ENCODE measurements at regions not wholly inside any gene's neighbourhood (a gene's known extent, or its start where the extent isn't known, plus 50 kb on each side); places are given as distances from the start of the nearest gene placed in this dataset.
A peak's percentile ranks its signal among the peaks of the same experiment; 100 is the strongest.

- no peak for ATAC-seq (ENCODE audit: insufficient read depth, low FRiP score)
- no peak for TF ChIP-seq CTCF (IDR thresholded peaks at IDR 0.05; ENCODE audit: control extremely low read depth, extremely low read depth)
- 54 to 69% methylated on average over 8 of the region's 8 CpGs for WGBS, 2 donors
- H3K4me3 ChIP-seq = no peak overlapping the region
- no peaks in the 10 kb centered on the region for H3K27me3 ChIP-seq (ENCODE audit: control insufficient read depth in 3 of 3, insufficient read depth in 3 of 3, low read length in 2 of 3)
- no peaks in the 10 kb centered on the region for H3K4me1 ChIP-seq (ENCODE audit: control insufficient read depth in 5 of 5, insufficient read depth in 5 of 5, low read length in 5 of 5)
- H3K9ac ChIP-seq (ENCODE audit: insufficient read depth in 1 of 2, low read length in 2 of 2) = no peak overlapping the region
- H3K27ac ChIP-seq (ENCODE audit: low read depth in 1 of 2, low read length in 1 of 2) = no peak overlapping the region
- peaks cover 0 to 3% (median 0%) of the 10 kb centered on the region in 4 donors for H3K9me3 ChIP-seq (ENCODE audit: control insufficient read depth in 4 of 4, insufficient read depth in 3 of 4, low read length in 3 of 4)
- peak in 2 of 3 donors; percentile 19 to 27 for DNase-seq
- H3K36me3 ChIP-seq (ENCODE audit: control insufficient read depth in 4 of 4, insufficient read depth in 4 of 4, low read length in 4 of 4) = no peaks in the 10 kb centered on the region
These were observed 129.1 kb downstream of the SEPTIN14 start for GRCh38 chr7:55733241-55734140.

- H3K27ac ChIP-seq (ENCODE audit: low read depth in 1 of 2, low read length in 1 of 2) = no peak overlapping the region
- no peak overlapping the region for H3K4me3 ChIP-seq
- no peak overlapping the region for H3K9ac ChIP-seq (ENCODE audit: insufficient read depth in 1 of 2, low read length in 2 of 2)
- H3K9me3 ChIP-seq (ENCODE audit: control insufficient read depth in 4 of 4, insufficient read depth in 3 of 4, low read length in 3 of 4) = no peaks in the 10 kb centered on the region
- H3K27me3 ChIP-seq (ENCODE audit: control insufficient read depth in 3 of 3, insufficient read depth in 3 of 3, low read length in 2 of 3) = no peaks in the 10 kb centered on the region
- WGBS, 2 donors = 97% methylated on average over 16 of the region's 16 CpGs
- no peak for DNase-seq
- no peak for ATAC-seq (ENCODE audit: insufficient read depth, low FRiP score)
- no peak for TF ChIP-seq CTCF (IDR thresholded peaks at IDR 0.05; ENCODE audit: control extremely low read depth, extremely low read depth)
- H3K4me1 ChIP-seq (ENCODE audit: control insufficient read depth in 5 of 5, insufficient read depth in 5 of 5, low read length in 5 of 5) = no peaks in the 10 kb centered on the region
- H3K36me3 ChIP-seq (ENCODE audit: control insufficient read depth in 4 of 4, insufficient read depth in 4 of 4, low read length in 4 of 4) = no peaks in the 10 kb centered on the region
These were observed 130.6 kb downstream of the SEPTIN14 start for GRCh38 chr7:55731931-55732330.

- Histone ChIP-seq H3K4me3 (no peak overlapping the region), H3K27me3 (ENCODE audit: control insufficient read depth in 3 of 3, insufficient read depth in 3 of 3, low read length in 2 of 3) (no peaks in the 10 kb centered on the region), H3K4me1 (ENCODE audit: control insufficient read depth in 5 of 5, insufficient read depth in 5 of 5, low read length in 5 of 5) (no peaks in the 10 kb centered on the region), H3K27ac (ENCODE audit: low read depth in 1 of 2, low read length in 1 of 2) (no peak overlapping the region), H3K9me3 (ENCODE audit: control insufficient read depth in 4 of 4, insufficient read depth in 3 of 4, low read length in 3 of 4) (no peaks in the 10 kb centered on the region), H3K36me3 (ENCODE audit: control insufficient read depth in 4 of 4, insufficient read depth in 4 of 4, low read length in 4 of 4) (no peaks in the 10 kb centered on the region), H3K9ac (ENCODE audit: insufficient read depth in 1 of 2, low read length in 2 of 2) (no peak overlapping the region)
- DNase-seq (no peak), ATAC-seq (ENCODE audit: insufficient read depth, low FRiP score) (no peak)
- WGBS, 2 donors = 82 to 89% methylated on average over 2 of the region's 2 CpGs
- no peak for TF ChIP-seq CTCF (IDR thresholded peaks at IDR 0.05; ENCODE audit: control extremely low read depth, extremely low read depth)
These were observed 132.4 kb downstream of the SEPTIN14 start for GRCh38 chr7:55730197-55730596.
